ENCODE measurements at regions not wholly inside any gene's neighbourhood (a gene's known extent, or its start where the extent isn't known, plus 50 kb on each side); places are given as distances from the start of the nearest gene placed in this dataset.

DNA sequence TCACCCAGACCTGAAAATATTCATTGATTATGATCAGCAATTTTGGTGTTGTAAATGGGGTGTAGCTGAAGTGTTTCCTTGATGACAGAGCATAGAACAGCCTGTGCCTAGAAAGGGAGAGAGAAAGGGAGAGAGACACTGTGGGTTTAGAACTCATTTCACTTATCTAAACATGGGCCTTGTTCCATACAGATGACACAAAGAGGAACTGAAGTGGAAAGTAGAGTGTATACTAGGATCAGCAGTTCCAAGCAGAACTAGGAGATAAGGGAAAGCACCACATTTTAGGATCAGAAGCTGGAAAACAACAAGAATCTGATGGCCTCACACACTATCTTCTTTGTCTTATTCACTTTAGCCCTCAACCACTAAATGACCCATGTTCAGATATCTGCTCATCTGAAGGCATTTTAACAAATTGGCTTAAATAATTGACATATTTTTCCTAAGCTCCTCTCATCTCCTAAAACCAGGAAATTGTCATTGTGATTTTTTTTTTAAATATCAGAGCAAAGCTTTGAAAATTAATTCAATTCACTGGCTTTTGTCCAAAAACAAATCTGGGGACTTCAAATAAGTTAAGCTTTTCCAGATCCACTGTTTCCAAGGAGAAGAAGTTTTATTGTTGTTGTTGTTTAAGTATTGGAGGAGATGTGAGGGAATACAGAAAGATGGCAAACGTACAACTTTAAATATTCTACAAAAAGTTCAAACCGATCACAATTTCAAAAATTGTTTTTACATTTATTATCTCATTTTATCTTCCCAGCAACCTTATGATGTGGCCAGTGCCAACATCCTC, 103.8 kb downstream of the LYPLAL1 start:
- no peak for DNase-seq (ENCODE audit: low read depth)
- TF ChIP-seq, protein P1, sequence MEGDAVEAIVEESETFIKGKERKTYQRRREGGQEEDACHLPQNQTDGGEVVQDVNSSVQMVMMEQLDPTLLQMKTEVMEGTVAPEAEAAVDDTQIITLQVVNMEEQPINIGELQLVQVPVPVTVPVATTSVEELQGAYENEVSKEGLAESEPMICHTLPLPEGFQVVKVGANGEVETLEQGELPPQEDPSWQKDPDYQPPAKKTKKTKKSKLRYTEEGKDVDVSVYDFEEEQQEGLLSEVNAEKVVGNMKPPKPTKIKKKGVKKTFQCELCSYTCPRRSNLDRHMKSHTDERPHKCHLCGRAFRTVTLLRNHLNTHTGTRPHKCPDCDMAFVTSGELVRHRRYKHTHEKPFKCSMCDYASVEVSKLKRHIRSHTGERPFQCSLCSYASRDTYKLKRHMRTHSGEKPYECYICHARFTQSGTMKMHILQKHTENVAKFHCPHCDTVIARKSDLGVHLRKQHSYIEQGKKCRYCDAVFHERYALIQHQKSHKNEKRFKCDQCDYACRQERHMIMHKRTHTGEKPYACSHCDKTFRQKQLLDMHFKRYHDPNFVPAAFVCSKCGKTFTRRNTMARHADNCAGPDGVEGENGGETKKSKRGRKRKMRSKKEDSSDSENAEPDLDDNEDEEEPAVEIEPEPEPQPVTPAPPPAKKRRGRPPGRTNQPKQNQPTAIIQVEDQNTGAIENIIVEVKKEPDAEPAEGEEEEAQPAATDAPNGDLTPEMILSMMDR (conservative IDR thresholded peaks at IDR 0.05; ENCODE audit: control insufficient read depth, insufficient read depth, low read depth, low read length) = no peak
- no peak overlapping the region for H3K4me3 ChIP-seq (ENCODE audit: control insufficient read depth, low read depth, low read length)

DNA sequence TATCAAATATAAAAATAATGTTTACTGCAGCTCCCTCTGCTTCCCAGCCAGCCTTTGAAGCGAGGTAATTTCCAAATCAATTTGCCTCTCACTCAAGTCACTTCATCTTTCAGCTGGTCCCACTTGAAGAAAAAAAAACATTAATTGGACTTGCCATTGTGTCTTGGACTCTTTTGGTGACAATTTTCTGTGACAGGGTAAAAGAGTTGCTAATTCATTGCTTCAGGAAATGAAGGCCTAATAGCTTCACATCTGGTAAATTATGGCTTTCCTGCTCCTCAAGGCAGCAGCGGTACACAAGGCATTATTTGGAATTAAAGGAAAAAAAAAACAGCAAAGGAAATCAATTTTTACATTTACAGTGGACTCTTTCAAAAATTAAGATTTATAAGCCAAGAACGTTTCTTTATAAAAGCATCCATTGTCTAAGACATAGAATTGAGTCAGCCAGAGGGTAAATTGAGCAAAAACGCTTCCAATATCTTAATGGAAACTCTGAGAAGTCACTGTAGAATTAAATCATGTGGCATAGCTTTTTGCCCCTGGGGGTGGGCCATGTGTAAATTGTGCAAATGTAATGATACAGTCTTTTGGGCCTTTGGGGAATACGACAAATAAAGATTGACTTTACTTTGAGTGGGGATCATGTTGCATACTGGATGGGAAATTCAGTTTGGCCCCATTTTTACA, 102.5 kb downstream of the LYPLAL1 start:
- no peak for DNase-seq (ENCODE audit: low read depth)
- H3K4me3 ChIP-seq (ENCODE audit: control insufficient read depth, low read depth, low read length) = no peak overlapping the region
- TF ChIP-seq, protein P1 (conservative IDR thresholded peaks at IDR 0.05; ENCODE audit: control insufficient read depth, insufficient read depth, low read depth, low read length) = no peak

DNA sequence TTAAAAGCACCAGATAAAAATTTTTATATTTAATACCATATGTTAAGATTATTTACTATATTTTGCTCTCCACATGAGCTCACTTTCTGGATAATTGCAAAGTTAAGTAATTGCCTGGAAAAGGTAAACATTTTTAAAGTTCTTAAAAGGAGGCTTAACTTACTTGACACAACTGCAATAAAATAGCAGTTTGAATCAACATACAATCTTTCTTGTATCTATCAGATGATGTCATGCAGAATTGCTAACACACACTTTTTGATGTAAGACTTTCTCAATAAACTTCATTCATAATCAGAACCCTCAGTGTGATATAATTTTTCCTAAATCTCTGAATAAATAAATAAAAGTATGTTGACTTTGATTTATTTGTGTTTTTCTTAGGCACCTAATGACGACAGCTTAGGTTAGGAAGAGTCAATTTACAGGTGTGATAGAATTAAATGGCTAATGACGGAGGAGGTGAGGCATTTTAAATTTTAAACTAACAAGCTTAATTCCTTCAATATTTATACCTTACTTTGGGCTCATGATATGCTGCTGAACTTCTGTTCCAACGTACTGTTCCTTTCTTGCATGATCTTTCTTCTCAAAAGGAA, 99.5 kb downstream of the LYPLAL1 start:
- DNase-seq (ENCODE audit: low read depth) = no peak
- H3K4me3 ChIP-seq (ENCODE audit: control insufficient read depth, low read depth, low read length) = no peak overlapping the region
- TF ChIP-seq, protein P1 (conservative IDR thresholded peaks at IDR 0.05; ENCODE audit: control insufficient read depth, insufficient read depth, low read depth, low read length) = no peak

DNA sequence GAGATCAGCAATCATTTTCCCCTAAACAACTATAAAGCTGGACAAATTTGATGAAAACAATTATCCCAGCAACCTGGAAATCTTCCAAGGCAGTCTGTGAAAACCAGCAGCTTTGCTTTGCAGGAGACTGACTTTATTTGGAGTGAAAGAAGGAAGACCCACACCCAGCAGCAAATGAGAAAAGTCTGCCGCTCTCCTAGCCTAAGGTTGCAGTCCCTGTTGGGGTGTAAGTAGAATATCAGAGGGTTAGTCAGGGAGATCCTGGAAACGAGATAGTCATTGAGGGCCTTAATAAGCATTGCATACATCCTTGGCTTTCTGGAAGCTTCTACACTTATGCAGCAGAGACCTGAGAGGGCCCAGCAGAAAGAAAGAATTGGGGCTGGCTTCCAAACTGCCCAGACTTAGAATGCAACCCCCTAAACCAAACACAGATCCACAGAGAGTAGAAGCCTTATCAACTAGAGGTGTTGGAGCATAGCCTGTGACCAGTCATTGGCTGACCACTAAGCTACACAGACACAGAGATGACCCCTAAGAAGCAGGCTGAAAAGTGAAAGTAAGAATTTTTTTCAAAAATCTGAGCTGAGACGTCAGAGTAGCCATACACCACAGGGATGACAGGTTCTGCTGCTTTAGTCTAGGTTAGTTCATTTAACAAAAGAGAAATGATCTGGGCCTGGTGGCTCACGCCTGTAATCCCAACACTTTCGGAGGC, 98.3 kb downstream of the LYPLAL1 start:
- TF ChIP-seq, protein P1 (conservative IDR thresholded peaks at IDR 0.05; ENCODE audit: control insufficient read depth, insufficient read depth, low read depth, low read length) = no peak
- H3K4me3 ChIP-seq (ENCODE audit: control insufficient read depth, low read depth, low read length) = no peak overlapping the region
- DNase-seq (ENCODE audit: low read depth) = peak; percentile 63

DNA sequence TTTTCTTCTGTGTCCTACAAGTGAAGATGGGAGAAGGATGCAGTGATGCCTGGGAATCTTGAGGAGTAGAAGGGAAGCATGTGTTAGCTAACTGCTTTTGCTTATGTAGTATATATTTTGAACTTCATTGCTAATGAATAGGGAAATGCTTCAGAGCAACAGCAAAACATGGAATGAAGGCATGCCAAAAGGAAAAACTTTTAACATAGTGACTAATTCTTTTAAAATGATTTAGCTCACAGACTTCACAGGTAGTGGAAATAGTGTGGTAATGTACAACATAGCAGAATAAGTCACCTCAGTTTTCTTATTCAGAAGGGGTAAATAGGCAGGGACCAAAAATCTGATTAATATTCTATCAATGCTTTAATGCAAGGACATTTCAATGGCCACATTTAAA, 95.5 kb downstream of the LYPLAL1 start:
- TF ChIP-seq, protein P1 (conservative IDR thresholded peaks at IDR 0.05; ENCODE audit: control insufficient read depth, insufficient read depth, low read depth, low read length) = no peak
- DNase-seq (ENCODE audit: low read depth) = no peak
- no peak overlapping the region for H3K4me3 ChIP-seq (ENCODE audit: control insufficient read depth, low read depth, low read length)

DNA sequence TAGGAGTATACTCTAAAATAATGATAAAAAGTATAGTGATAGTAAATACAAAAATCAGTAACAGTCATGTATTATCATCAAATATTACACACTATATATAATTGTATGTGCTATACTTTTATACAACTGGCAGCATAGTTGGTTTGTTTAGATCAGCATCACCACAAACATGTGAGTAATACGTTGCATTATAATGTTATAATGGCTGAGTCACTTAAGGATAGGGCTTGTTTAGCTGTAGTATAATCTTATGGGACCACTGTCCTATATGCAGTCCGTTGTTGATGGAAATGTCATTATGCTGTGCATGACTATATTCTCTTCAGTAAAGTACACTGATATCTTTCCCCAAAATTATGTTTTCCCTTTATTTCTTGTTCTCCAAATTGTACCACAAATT, 92.8 kb downstream of the LYPLAL1 start:
- TF ChIP-seq, protein P1 (conservative IDR thresholded peaks at IDR 0.05; ENCODE audit: control insufficient read depth, insufficient read depth, low read depth, low read length) = no peak
- DNase-seq (ENCODE audit: low read depth) = peak; percentile 13
- H3K4me3 ChIP-seq (ENCODE audit: control insufficient read depth, low read depth, low read length) = no peak overlapping the region

Data from fibroblast of mammary gland (primary cell).